ENCODE measurements at regions not wholly inside any gene's neighbourhood (a gene's known extent, or its start where the extent isn't known, plus 50 kb on each side); places are given as distances from the start of the nearest gene placed in this dataset.

- RAD21 ChIA-PET (ENCODE audit: low non-redundant PET in 1 of 2, low total read pairs in 2 of 2, uncharacterized antibody in 2 of 2, unreplicated experiment in 2 of 2) = no interaction called here
- no TSS peak for BruUV-seq (replicated peaks)
- DNase-seq (ENCODE audit: low read depth, low spot score) (no peak), ATAC-seq (no peak)
- POLR2A ChIA-PET = no interaction called here
- Histone ChIP-seq H4K20me1 (ENCODE audit: insufficient read depth) (no peaks in the 10 kb centered on the region), H3K4me2 (ENCODE audit: low read length) (no peak overlapping the region), H3K27me3 (ENCODE audit: insufficient read depth, low read length) (peaks cover 35% of the 10 kb centered on the region; the same call in 1 of the 2 replicates), H3K9me3 (ENCODE audit: control insufficient read depth in 1 of 2, insufficient read depth in 1 of 2, low read depth in 1 of 2, low read length in 2 of 2) (no peaks in the 10 kb centered on the region), H3K4me1 (ENCODE audit: control insufficient read depth in 1 of 2, insufficient read depth in 2 of 2, low read length in 2 of 2) (no peaks in the 10 kb centered on the region), H3K9ac (ENCODE audit: low read length) (no peak overlapping the region), H2AFZ (ENCODE audit: low read depth, low read length, poor library complexity, severe bottlenecking) (no peak overlapping the region), H3K27ac (ENCODE audit: low read depth, low read length) (no peak overlapping the region), H3K9me2 (ENCODE audit: insufficient read depth) (no peaks in the 10 kb centered on the region), H3K4me3 (replicated peaks in 1 of 2; ENCODE audit: low read depth in 1 of 2, low read length in 2 of 2) (no peak overlapping the region), H3K36me3 (ENCODE audit: control insufficient read depth in 1 of 2, insufficient read depth in 2 of 2, low read length in 2 of 2) (no peaks in the 10 kb centered on the region), H3K79me2 (ENCODE audit: insufficient read depth, low read length) (no peaks in the 10 kb centered on the region)
- CTCF ChIA-PET = interaction anchor here (0.8 kb wide), 1 partner anchor 24 kb away, joined by 3 read pairs; no protein-coding TSS in a partner anchor
- intact Hi-C loops (cut with micrococcal nuclease) = no loop called here
- TF ChIP-seq REST (IDR thresholded peaks at IDR 0.05; ENCODE audit: low read depth) (no peak), SRF (IDR thresholded peaks at IDR 0.05; ENCODE audit: low read depth) (no peak), JUND (IDR thresholded peaks at IDR 0.05) (no peak), ELF1 (IDR thresholded peaks at IDR 0.05; ENCODE audit: borderline replicate concordance, low read depth) (no peak), SIN3A (IDR thresholded peaks at IDR 0.05; ENCODE audit: low read depth) (no peak), CTCF (IDR thresholded peaks at IDR 0.05 in 2 of 3, conservative IDR thresholded peaks at IDR 0.05 in 1 of 3; ENCODE audit: borderline replicate concordance in 1 of 3, insufficient read depth in 1 of 3, low read depth in 2 of 3, low read length in 2 of 3) (no peak), TCF7L2 (IDR thresholded peaks at IDR 0.05; ENCODE audit: borderline replicate concordance, extremely low read depth, insufficient read depth, insufficient read length) (no peak), MAX (IDR thresholded peaks at IDR 0.05) (no peak), EZH2phosphoT487 (IDR thresholded peaks at IDR 0.05; ENCODE audit: borderline replicate concordance) (no peak), ZNF274 (IDR thresholded peaks at IDR 0.05; ENCODE audit: low read depth, low read length) (no peak), POLR2AphosphoS5 (IDR thresholded peaks at IDR 0.05; ENCODE audit: low read depth, low read length) (no peak), POLR2A (IDR thresholded peaks at IDR 0.05; ENCODE audit: borderline replicate concordance, extremely low read depth, insufficient read depth, insufficient read length) (no peak), CBX3 (IDR thresholded peaks at IDR 0.05; ENCODE audit: low read depth) (no peak), SP1 (IDR thresholded peaks at IDR 0.05; ENCODE audit: low read depth) (no peak), ATF3 (IDR thresholded peaks at IDR 0.05) (no peak), YY1 (IDR thresholded peaks at IDR 0.05; ENCODE audit: extremely low read depth, insufficient replicate concordance, low read depth, low read length) (no peak), FOSL1 (IDR thresholded peaks at IDR 0.05; ENCODE audit: low read depth) (no peak), EZH2 (IDR thresholded peaks at IDR 0.05) (no peak), ZBTB33 (IDR thresholded peaks at IDR 0.05; ENCODE audit: extremely low read depth, insufficient replicate concordance, low read length) (no peak), EGR1 (IDR thresholded peaks at IDR 0.05; ENCODE audit: low read depth) (no peak)
Observed at GRCh38 chr2:7452110-7452876, 535.1 kb downstream of the RNF144A start.
